GM19035 (cell line): ENCODE measurements at regions not wholly inside any gene's neighbourhood (a gene's known extent, or its start where the extent isn't known, plus 50 kb on each side); places are given as distances from the start of the nearest gene placed in this dataset.
A peak's percentile ranks its signal among the peaks of the same experiment; 100 is the strongest.
"Not testable (repeated sequence)": the region's sequence is repeated elsewhere in the genome, so short reads cannot be mapped to it uniquely, and the experiment has no call there.

ENCODE experiments used
- ATAC-seq: cut with Tn5 transposase; IDR thresholded peaks from one replicate; pipeline ENCODE4 v1.9.1; 2021; ENCODE audit not compliant: unreplicated experiment

DNA sequence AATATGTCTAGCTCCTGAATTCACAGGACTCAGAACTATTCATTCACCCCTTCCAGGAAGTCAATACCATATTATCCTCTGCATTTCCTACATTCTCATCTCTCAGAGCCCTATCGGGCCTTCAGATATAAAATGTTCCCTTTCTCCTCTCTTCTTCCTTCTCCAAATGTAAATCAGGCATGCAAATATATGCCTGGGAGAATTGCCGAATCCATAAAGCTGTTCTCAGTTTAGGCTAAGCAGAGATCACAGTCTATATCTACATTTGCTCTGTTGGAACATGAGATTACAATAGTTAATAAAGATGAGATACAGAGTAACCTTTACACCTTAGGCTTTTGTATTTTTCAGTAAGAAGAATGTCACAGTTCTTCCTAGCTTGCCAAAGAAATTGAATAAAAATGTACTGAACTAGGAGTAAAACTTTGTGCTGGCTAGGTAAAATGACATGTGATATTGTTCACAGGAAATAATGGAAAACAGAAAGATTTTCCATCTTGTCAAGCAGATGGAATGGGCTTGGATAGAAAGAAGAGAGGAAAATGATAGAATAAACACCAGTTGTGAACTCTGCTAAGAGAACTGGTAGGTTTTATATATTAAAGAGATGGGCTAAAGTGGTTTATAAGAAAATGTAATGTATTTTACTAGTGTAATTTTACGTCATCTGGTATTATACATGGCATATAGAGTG, 161.5 kb downstream of the NRIP1 start:
- ATAC-seq: no peak

DNA sequence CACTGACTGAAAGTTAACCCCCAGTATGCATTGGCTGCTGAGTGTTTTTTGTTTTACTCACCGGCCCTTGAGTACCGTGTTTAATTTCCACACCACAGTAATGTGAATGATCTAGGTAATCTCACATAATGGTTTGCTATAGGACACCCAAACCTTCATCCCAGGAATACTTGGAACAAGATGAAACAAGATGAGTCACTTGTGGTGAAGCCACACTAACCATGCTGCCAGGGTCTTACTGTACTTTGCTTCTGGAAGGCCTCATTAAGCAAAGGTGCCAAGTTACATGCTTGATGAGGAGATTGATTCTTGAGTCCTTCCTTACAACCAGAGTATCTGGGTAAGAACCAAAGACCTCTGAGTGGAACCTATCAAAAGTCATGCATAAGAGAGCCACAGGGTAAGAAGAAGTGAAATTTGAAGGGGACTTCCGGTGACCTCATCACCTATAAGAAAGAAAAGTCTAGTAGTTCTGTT, 163.3 kb downstream of the NRIP1 start:
- no peak for ATAC-seq

DNA sequence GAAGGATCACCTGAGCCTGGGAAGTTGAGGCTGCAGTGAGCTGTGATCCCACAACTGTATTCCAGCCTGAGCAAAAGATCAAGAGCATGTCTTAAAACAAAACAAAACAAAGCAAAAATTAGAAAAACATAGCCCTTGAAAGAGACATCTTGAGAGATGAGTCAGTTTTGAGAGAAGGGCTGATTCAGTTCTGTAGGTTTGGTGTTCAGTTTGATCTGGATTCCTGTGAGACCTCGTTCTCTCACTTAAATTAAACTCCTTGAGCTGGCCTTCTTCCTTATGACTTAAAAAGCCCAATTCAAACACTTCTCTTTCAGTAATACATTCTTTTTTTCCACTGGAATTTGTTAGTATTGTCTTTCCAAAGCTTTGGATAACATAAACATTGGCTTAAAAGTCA, 164.2 kb downstream of the NRIP1 start:
- ATAC-seq: no peak

DNA sequence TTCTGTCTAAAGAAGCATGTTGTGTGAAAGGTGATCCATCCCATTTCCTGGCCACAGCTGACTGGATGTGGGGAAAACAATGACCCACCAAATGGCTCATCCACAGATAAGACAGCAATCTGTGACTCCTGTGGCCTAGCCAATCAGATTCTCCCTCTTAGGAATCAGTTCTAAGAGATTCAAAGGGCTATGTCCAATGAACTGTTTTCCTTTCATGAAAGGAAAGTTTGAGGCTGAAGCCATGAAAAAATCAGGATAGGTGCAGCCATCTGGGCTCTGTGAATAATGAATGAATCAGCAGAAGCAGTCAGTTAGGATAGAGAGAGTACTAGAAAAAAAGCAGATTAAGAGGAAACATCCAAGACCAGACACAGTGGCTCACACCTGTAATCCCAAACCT, 164.7 kb downstream of the NRIP1 start:
- ATAC-seq: no peak

DNA sequence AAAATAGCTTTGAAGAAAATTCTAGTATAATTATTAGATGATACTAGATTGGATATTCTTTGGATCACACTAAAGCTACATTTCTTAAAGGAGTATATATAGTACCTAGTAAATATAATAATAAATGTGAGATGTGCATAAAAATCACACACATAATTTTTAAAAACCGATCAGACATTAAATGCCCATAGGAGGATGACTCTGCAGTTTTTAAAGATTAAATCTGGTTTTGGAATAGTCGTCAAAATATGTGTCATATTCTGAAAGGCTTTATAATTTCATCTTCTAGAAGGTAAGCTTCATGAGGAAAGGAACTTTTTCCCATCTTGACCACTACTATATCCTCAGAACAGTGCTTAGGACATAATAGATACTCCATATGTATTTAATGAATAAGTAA, 169.0 kb downstream of the NRIP1 start:
- ATAC-seq: no peak

DNA sequence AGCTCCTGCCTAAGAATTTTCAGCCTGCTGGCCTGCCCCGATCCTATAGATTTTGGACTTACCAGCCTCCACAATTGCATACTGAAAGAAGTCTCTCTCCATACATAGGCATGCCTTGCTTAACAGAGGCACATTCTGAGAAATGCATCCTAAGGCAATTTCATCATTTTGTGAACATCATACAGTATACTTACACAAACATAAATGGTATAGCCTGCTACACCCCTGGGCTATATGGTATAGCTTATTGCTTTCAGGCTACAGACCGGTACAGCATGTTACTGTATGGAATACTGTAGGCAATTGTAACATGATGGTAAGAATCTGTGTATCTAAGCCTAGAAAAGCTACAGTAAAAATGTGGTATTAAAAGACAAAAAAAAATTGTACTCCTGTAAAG, 174.7 kb downstream of the NRIP1 start:
- ATAC-seq: no peak

DNA sequence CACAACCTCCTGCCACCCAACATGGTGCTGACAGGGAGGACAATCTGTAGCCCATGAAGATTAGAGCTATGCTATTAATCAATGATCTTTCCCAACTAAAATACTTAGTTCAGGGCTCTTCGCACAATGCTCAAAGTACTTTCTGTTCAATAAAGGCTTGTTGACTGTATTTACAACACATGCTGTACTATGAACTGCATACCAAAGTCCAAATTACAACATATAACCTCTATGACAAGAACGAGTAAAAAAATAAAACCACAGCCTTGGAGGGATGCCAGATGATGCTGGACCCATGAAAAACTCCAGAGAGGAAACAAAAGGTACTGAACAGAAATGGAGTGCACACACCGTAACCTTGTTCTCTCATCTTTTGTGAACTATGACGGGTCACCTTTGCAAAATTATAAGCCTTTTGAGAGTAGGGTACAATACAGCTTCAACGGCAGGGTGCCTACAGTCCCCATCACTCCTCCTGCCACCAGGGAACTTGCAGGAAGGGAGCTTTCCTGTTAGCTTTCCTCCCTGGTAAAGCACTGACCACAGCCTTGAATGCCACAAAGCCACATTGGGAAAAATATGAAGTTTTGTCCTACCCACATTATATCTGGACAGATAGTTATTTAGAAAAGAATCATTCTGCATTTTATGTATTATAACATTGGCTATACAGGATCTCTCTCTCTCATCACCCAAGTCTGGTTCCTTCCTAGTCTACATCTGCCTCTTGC, 175.6 kb downstream of the NRIP1 start:
- no peak for ATAC-seq

DNA sequence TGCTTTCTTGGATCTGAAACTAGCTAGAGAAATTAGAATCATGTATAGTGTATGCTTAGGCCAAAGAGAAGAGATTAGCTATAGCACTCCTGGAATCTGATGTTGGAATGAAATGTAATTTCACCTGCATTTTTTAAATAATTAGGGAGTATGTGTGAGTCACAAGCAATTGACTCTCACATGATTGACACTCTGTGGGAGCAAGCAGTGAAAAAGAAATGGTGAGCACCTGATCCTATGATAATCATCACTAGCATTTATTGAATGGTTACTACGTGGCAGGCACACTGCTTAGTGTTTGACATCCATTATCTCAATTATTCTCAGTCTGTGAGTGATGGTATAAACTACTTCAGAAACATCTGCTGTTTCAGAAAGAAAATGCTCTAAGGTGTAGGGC, 176.6 kb downstream of the NRIP1 start:
- ATAC-seq: no peak

DNA sequence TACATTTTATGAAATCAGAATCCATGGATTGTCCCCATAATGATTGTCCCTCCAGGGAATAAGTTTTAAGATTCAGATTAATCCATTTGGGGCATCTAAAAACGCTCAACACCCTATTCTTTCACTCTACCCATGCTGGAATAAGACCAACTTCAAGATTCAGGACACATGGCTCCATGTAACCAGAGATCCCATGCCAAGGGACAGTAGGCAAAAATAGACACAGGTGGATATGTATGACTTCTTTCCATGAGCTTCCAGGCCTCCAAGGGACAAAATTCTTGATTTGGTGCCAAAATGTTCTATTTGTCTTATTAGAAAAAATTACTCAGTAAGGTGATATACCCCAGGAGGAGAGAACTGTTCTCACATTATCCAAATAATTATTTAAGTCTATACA, 178.8 kb downstream of the NRIP1 start:
- ATAC-seq: no peak

DNA sequence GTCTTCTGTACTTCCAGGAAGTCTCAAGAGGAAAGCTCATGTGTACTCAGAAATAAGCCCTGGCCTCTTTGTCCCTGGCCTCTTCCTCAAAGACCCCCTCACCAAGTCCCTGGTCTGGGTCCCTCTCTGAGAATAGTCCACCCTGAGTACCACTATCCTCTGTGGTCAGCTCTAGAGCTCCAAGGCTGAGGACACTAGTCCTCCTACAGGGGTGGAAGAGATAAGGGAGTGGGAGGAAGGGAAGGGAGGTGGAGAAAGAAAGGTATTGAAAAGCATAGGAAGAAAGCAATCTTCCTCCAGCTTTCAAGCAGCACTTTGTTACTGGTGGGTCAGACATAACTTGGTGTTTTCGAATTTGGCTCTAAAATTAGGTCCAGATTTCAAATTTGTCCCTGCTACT, 181.4 kb downstream of the NRIP1 start:
- no peak for ATAC-seq

DNA sequence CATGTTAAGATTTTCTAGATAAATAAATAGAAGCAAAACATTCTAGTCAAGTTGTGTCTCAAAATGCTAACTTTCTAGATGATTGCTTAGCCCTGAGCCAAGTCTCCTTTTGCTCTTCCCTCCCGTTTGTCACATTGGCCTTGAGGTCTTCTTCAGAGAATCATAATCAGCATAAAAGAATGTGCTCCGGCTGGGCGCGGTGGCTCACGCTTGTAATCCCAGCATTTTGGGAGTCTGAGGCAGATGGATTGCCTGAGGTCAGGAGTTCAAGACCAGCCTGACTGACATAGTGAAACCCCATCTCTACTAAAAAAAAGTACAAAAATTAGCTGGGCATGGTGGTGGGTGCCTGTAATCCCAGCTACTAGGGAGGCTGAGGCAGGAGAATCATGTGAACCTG, 182.3 kb downstream of the NRIP1 start:
- not testable (repeated sequence) for ATAC-seq

DNA sequence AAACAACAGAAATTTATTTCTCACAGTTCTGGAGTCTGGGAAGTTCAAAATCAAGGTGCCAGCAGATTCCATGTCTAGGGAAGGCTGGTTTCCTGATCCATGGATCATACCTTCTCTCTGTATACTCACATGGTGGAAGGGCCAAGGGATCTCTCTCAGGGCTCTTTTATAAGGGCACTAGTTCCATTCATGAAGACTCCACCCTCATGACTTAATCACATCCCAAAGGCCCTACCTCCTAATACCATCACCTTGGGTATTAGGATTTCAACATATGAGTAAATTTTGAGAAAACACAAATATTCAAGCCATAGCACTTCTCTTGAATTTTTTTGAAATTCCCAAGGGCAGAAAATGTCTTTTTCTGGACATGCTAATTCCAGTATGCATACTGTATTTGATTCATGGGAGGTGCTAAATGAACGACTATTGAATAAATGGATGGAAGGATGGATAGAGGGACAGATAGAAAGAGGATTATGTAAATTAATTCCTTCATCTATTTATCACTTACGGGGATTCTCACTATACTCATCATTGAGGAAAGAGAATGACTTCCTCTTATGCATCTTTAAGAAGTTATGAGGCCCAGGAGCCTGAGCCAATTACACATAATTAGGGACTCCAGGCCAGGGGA, 182.8 kb downstream of the NRIP1 start:
- ATAC-seq: no peak

DNA sequence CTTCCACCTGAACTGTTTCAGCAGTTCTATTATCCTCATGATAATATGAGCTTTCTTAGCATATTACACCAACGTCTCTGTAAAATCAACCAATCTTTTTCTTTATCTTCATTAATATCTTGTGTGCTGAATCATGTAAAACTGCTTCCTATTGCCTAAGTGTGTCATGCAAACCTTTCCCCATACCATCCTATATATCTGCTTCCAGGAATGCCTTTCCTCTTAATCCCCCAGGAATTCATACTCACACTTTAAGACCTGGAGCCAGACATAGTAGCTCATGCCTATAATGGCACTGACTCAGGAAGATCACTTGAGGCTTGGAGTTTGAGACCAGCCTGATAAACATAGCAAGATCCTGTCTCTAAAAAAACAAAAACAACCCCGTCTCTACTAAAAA, 183.9 kb downstream of the NRIP1 start:
- no peak for ATAC-seq

DNA sequence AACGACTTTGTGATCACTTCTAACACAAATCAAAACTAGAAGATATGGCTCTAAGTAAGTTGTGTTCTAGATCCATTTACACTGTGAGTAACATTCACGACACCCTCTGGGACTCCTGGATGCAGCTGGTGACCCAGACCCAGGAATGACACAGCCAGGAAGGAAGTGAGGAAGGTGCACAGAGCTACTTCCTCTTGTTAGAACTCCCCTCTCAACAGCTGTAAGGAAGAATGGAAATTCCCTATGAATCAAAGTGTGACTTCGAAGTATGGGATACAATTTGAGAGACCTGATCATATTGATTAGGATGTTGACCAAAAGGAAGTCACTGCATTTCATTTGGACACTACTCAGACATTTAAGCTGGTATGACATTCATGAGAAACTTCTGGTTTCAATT, 185.3 kb downstream of the NRIP1 start:
- ATAC-seq: no peak

DNA sequence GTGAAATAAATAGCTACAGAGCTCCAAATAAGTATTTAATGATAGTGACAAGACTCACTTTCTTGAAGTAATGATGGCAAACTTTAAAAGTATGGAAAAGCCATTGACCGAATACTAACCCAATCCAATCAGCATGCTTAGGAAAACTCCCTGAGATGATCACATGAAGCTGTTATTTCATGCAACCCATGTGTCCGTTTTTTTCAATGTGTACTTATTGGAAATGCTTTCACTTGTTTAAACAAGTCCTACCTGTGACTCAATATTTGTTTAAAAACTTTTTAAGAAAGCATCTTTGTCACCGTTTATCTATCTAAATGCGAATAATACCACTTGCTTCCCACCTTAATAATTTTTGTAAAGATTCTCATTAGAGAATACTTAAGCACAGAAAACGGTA, 185.8 kb downstream of the NRIP1 start:
- ATAC-seq: no peak

DNA sequence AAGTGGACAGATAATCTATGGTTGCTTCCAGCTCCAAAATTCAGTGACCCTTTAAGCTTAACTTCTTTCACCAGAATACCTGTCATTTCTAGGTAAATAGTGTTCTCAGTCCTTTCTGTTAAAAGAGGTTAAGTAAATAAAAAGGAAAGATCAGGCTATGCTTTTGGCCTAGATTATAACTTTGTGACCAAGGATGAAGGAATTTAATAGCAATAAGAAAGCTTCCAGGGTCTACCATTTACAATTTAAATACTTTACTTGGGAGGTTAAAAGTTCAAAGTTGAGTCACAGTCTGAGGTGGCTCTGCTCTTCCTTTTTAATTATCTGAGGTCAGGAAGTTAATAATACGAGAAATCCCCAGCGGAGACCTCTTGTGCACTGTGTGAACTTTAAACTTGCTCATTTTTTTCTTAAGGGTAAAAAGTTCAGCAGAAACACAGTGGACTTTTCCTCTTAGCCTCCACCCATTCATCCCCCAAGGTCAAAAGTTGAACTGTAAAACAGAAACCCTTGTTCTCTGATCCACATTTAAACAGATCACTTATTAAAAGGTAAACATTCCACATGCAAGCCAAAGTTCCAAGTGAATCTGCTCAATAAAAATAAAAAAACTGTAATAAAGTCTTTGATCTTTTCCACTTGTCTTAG, 187.1 kb downstream of the NRIP1 start:
- peak; percentile 49 for ATAC-seq

DNA sequence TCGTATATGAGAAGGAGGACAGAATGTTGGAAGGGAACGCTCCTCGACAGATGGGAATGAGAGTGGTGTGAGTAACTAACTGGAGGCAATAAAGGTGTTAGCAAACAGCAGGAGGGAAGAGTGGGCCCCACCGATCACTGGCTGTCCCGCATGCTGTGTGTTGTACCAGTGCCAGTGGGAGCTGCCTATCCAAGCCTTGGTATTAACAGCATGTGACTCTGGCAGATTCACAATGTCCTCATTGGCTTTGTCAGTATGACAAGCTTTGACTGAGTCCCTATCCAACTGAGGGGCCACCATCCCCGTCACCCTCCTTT, 188.3 kb downstream of the NRIP1 start:
- no peak for ATAC-seq

DNA sequence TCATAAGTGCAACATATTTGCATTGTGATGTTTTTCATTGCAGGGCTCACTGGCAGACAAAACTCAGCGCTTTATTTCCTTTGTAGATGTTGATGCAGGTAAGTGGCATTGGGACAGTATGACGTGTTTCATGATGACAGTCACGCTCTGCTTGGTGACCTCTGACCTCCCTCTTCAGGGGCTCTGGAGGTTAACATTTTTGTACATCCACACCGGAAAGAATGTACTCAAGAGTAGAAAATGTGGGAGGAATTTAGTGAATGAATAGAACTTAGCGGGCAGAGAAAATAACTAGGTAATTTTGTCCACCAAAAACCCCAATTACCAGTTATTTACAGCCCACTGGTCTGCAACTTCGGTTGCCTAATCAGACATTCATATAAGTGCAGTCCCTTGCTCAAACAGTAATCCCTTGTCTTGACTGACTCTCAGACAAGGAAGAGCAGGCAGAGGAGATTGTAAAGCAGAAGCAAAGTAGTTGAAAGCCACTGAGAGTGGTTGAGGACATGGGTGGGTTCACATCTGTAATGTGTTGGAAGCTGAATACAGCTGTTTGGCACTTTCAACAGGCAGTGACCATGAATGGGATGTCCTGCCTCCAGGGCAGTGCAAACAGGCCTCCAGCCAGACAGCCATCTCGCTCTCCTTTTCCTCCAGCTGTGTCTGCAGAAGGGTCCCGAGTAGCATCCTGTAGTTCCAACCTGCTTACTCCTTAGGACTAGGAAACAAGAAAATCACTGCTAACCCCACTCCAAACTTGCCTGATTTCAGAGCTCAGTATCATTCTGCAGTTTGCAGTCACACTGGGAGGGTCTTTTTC, 188.9 kb downstream of the NRIP1 start:
- ATAC-seq: peak; percentile 66

DNA sequence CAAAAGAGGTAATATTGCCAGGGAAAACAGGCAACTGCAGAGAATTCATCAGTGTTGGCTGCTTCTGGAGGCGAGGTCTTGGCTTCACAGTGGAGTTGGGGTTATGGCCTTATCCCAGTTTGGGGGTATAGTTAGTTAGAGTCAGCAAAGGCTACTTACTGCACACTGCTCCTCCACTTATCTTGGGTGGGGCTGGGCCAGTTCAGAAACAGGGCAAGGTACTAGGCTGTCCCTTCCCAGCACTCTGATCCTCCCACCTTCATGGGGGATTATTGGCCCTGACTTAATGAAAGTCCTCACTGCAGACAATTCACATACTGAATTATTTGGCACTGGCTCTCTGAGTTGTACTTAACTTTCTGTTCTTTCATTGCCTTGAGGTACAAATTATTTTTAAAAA, 189.6 kb downstream of the NRIP1 start:
- ATAC-seq: no peak

DNA sequence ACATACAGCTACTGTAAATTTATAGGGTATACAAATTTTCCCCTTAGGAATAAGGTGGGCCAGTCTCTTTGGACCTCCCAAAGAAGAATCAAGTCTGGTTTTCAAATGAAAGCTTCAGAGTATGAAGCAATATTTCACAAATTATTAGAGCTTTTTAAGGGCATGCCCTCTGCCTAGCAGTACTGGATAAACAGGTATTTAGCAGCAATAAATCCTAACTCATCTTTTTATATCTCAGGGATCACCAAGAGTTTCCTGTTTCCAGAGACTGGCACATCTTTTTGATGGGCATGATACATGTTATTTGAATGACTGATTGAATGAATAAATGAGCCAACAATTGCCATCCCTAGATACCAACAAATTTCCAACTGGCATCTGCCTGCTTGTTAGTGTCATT, 190.4 kb downstream of the NRIP1 start:
- ATAC-seq: no peak

DNA sequence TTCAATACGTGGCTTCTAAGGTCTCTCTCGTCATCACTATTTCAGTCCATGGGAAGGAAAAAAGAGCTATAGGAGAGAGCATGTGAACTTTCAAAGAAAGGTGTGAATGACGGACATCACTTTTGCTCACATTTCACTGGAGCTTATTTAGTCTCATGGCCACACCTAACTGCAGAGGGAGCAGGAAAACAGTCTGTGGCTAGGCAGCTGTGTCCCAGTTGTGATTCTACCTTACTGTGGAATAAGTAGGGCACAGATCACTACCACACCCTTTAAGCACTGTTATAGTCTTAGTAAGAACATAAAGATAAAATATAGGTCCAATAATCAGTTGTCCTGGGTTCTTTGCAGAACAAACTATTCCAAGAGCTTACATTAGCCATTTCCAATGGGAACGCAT, 192.9 kb downstream of the NRIP1 start:
- ATAC-seq: no peak
